ENCODE measurements at regions not wholly inside any gene's neighbourhood (a gene's known extent, or its start where the extent isn't known, plus 50 kb on each side); places are given as distances from the start of the nearest gene placed in this dataset.

DNA sequence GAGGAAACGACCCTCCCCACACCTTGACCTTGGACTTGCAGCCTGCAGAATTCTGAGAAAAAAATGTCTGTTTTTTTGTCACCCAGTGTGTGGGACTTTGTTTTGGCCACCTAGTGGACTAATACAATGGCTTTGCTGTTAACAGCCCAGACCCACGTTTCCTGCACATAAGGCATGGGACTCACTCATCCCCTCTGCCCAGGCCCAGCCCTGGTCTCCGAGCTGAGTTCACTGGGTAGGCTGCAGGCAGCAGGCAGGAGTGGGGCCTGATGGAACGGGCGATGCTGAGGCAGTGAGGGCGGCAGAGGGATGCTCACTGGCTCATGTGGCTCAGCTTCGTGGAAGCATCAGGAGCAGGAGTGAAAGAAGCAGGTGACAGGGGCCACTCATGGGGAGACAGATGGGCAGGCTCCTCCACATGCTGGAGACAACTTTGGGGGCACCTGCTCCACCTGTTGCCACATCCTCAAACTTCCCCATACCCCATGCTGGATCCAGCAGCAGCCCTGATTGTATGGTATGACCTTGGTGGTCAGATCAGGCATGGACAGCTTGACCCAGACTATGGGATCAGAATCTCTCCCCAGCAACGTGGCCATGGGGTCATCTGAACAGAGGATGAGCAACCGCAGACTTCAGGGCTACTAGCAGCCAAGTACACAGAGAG is 65.8 kb upstream of the ANTXRL start:
- TF ChIP-seq, protein P1, sequence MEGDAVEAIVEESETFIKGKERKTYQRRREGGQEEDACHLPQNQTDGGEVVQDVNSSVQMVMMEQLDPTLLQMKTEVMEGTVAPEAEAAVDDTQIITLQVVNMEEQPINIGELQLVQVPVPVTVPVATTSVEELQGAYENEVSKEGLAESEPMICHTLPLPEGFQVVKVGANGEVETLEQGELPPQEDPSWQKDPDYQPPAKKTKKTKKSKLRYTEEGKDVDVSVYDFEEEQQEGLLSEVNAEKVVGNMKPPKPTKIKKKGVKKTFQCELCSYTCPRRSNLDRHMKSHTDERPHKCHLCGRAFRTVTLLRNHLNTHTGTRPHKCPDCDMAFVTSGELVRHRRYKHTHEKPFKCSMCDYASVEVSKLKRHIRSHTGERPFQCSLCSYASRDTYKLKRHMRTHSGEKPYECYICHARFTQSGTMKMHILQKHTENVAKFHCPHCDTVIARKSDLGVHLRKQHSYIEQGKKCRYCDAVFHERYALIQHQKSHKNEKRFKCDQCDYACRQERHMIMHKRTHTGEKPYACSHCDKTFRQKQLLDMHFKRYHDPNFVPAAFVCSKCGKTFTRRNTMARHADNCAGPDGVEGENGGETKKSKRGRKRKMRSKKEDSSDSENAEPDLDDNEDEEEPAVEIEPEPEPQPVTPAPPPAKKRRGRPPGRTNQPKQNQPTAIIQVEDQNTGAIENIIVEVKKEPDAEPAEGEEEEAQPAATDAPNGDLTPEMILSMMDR (IDR thresholded peaks at IDR 0.05; ENCODE audit: low read length) = no peak
- no peak for TF ChIP-seq EZH2 (optimal IDR thresholded peaks at IDR 0.05; ENCODE audit: low read depth, low read length)
